Loucy (cell line): ENCODE measurements at regions not wholly inside any gene's neighbourhood (a gene's known extent, or its start where the extent isn't known, plus 50 kb on each side); places are given as distances from the start of the nearest gene placed in this dataset.

ENCODE experiments used
- EZH2phosphoT487 ChIP-seq: fragments of 200-600 bp; IDR thresholded peaks from 2 replicates; pipeline ENCODE4 v1.6.1; 2018; ENCODE audit warnings: antibody characterized with exemption, mild to moderate bottlenecking, moderate library complexity, borderline replicate concordance
- TF ChIP-seq, protein P1 (sequence below): fragments of 200-600 bp; sonication (generic); conservative IDR thresholded peaks from 2 replicates; pipeline ENCODE4 v1.5.1; 2014; ENCODE audit warnings: mild to moderate bottlenecking, antibody characterized with exemption, low read length

GRCh38 chr5:167716126-167716775 lies 575.2 kb upstream of the WWC1 start:
- TF ChIP-seq, protein P1, sequence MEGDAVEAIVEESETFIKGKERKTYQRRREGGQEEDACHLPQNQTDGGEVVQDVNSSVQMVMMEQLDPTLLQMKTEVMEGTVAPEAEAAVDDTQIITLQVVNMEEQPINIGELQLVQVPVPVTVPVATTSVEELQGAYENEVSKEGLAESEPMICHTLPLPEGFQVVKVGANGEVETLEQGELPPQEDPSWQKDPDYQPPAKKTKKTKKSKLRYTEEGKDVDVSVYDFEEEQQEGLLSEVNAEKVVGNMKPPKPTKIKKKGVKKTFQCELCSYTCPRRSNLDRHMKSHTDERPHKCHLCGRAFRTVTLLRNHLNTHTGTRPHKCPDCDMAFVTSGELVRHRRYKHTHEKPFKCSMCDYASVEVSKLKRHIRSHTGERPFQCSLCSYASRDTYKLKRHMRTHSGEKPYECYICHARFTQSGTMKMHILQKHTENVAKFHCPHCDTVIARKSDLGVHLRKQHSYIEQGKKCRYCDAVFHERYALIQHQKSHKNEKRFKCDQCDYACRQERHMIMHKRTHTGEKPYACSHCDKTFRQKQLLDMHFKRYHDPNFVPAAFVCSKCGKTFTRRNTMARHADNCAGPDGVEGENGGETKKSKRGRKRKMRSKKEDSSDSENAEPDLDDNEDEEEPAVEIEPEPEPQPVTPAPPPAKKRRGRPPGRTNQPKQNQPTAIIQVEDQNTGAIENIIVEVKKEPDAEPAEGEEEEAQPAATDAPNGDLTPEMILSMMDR = no peak
- no peak for TF ChIP-seq EZH2phosphoT487
